ENCODE measurements at regions not wholly inside any gene's neighbourhood (a gene's known extent, or its start where the extent isn't known, plus 50 kb on each side); places are given as distances from the start of the nearest gene placed in this dataset.

- H3K27ac ChIP-seq (ENCODE audit: low read depth, low read length, poor library complexity, severe bottlenecking), result no peak overlapping the region
- CTCF ChIA-PET (ENCODE audit: unreplicated experiment), result interaction anchor here (0.6 kb wide), 1 partner anchor 699 kb away, joined by 3 read pairs; no protein-coding TSS in a partner anchor
- no peaks in the 10 kb centered on the region for H3K9me2 ChIP-seq (ENCODE audit: insufficient read depth, low read length)
- no TSS peak for BruUV-seq (replicated peaks)
- intact Hi-C loops (cut with micrococcal nuclease; ENCODE audit: unreplicated experiment), result no loop called here
- no peak overlapping the region for H3K4me2 ChIP-seq (ENCODE audit: low read length)
- H3K9me3 ChIP-seq (ENCODE audit: low read length), result no peaks in the 10 kb centered on the region
- H4K20me1 ChIP-seq (ENCODE audit: insufficient read depth, low read length), result no peaks in the 10 kb centered on the region
- no peak overlapping the region for H3K4me3 ChIP-seq (ENCODE audit: low read depth, low read length, poor library complexity, severe bottlenecking)
- no peak for DNase-seq (ENCODE audit: low spot score)
- no peaks in the 10 kb centered on the region for H3K79me2 ChIP-seq (ENCODE audit: insufficient read depth, low read depth, low read length)
- H2AFZ ChIP-seq (ENCODE audit: low read length), result no peak overlapping the region
- no peaks in the 10 kb centered on the region for H3K4me1 ChIP-seq (ENCODE audit: insufficient read depth, low read length, poor library complexity, severe bottlenecking)
- H3K36me3 ChIP-seq (ENCODE audit: insufficient read depth, low read length), result no peaks in the 10 kb centered on the region
- POLR2A ChIA-PET, result interaction anchor here (1.2 kb wide), 1 partner anchor 210 kb away, joined by 3 read pairs; no protein-coding TSS in a partner anchor
- no peak for TF ChIP-seq EZH2phosphoT487 (IDR thresholded peaks at IDR 0.05; ENCODE audit: borderline replicate concordance, low read depth, low read length)
- no peak for TF ChIP-seq CTCF (conservative IDR thresholded peaks at IDR 0.05; ENCODE audit: low read length)
These were observed 478.3 kb upstream of the ZFHX3 start for GRCh38 chr16:73526011-73526804.

- no peak overlapping the region for H3K27ac ChIP-seq (ENCODE audit: low read depth, low read length, poor library complexity, severe bottlenecking)
- H3K79me2 ChIP-seq (ENCODE audit: insufficient read depth, low read depth, low read length), result no peaks in the 10 kb centered on the region
- H3K4me1 ChIP-seq (ENCODE audit: insufficient read depth, low read length, poor library complexity, severe bottlenecking), result no peaks in the 10 kb centered on the region
- TF ChIP-seq EZH2phosphoT487 (IDR thresholded peaks at IDR 0.05; ENCODE audit: borderline replicate concordance, low read depth, low read length) (no peak), CTCF (conservative IDR thresholded peaks at IDR 0.05; ENCODE audit: low read length) (no peak)
- H3K4me2 ChIP-seq (ENCODE audit: low read length), result no peak overlapping the region
- no peaks in the 10 kb centered on the region for H3K9me2 ChIP-seq (ENCODE audit: insufficient read depth, low read length)
- intact Hi-C loops (cut with micrococcal nuclease; ENCODE audit: unreplicated experiment), result no loop called here
- DNase-seq (ENCODE audit: low spot score), result no peak
- ChIA-PET CTCF (ENCODE audit: unreplicated experiment) (no interaction called here), POLR2A (no interaction called here)
- H4K20me1 ChIP-seq (ENCODE audit: insufficient read depth, low read length), result no peaks in the 10 kb centered on the region
- H2AFZ ChIP-seq (ENCODE audit: low read length), result no peak overlapping the region
- no peaks in the 10 kb centered on the region for H3K36me3 ChIP-seq (ENCODE audit: insufficient read depth, low read length)
- H3K9me3 ChIP-seq (ENCODE audit: low read length), result no peaks in the 10 kb centered on the region
- BruUV-seq (replicated peaks), result no TSS peak
- no peak overlapping the region for H3K4me3 ChIP-seq (ENCODE audit: low read depth, low read length, poor library complexity, severe bottlenecking)
These were observed 475.3 kb upstream of the ZFHX3 start for GRCh38 chr16:73523209-73523608.

GRCh38 chr16:73521499-73521898 is 473.6 kb upstream of the ZFHX3 start:
- DNase-seq (ENCODE audit: low spot score), result no peak
- no peak overlapping the region for H3K4me2 ChIP-seq (ENCODE audit: low read length)
- H3K9me2 ChIP-seq (ENCODE audit: insufficient read depth, low read length), result no peaks in the 10 kb centered on the region
- no peaks in the 10 kb centered on the region for H3K79me2 ChIP-seq (ENCODE audit: insufficient read depth, low read depth, low read length)
- intact Hi-C loops (cut with micrococcal nuclease; ENCODE audit: unreplicated experiment), result no loop called here
- no peak for TF ChIP-seq EZH2phosphoT487 (IDR thresholded peaks at IDR 0.05; ENCODE audit: borderline replicate concordance, low read depth, low read length)
- TF ChIP-seq CTCF (conservative IDR thresholded peaks at IDR 0.05; ENCODE audit: low read length), result no peak
- no peak overlapping the region for H3K27ac ChIP-seq (ENCODE audit: low read depth, low read length, poor library complexity, severe bottlenecking)
- no peaks in the 10 kb centered on the region for H4K20me1 ChIP-seq (ENCODE audit: insufficient read depth, low read length)
- H3K4me1 ChIP-seq (ENCODE audit: insufficient read depth, low read length, poor library complexity, severe bottlenecking), result no peaks in the 10 kb centered on the region
- POLR2A ChIA-PET, result no interaction called here
- H2AFZ ChIP-seq (ENCODE audit: low read length), result no peak overlapping the region
- CTCF ChIA-PET (ENCODE audit: unreplicated experiment), result no interaction called here
- H3K9me3 ChIP-seq (ENCODE audit: low read length), result no peaks in the 10 kb centered on the region
- H3K36me3 ChIP-seq (ENCODE audit: insufficient read depth, low read length), result no peaks in the 10 kb centered on the region
- BruUV-seq (replicated peaks), result no TSS peak
- H3K4me3 ChIP-seq (ENCODE audit: low read depth, low read length, poor library complexity, severe bottlenecking), result no peak overlapping the region

All from OCI-LY7 (cell line).